C4-2B (cell line): ENCODE measurements at regions not wholly inside any gene's neighbourhood (a gene's known extent, or its start where the extent isn't known, plus 50 kb on each side); places are given as distances from the start of the nearest gene placed in this dataset.

Experiments
- CTCF ChIP-seq: fragments of 450-650 bp; conservative IDR thresholded peaks from 2 replicates; pipeline ENCODE4 v1.5.1; 2017; ENCODE audit warnings: mild to moderate bottlenecking
- ZFX ChIP-seq: fragments of 450-650 bp; IDR thresholded peaks from 2 replicates; pipeline ENCODE4 v1.6.1; 2017

- no peak for TF ChIP-seq ZFX
- no peak for TF ChIP-seq CTCF
Observed at GRCh38 chr2:101609433-101609832, 88.1 kb upstream of the MAP4K4 start.
